Omental fat pad (tissue), 3 donors: ENCODE measurements at regions not wholly inside any gene's neighbourhood (a gene's known extent, or its start where the extent isn't known, plus 50 kb on each side); places are given as distances from the start of the nearest gene placed in this dataset.
"Not testable (repeated sequence)": the region's sequence is repeated elsewhere in the genome, so short reads cannot be mapped to it uniquely, and the experiment has no call there.

Experiments
- ATAC-seq: fragments of 150-250 bp; one replicate; pipeline ENCODE4 v1.9.1; 2016; ENCODE audit warnings: mild to moderate bottlenecking, moderate library complexity; ENCODE audit not compliant: low FRiP score
- DNase-seq: peaks from one replicate; pipeline ENCODE4 v3.0.0-alpha.2; 2019; ENCODE audit warnings: low spot score
- CTCF ChIP-seq, 3 donors: fragments of 450-650 bp; IDR thresholded peaks; one replicate each; pipeline ENCODE4 v1.5.1; 2016 to 2017; ENCODE audit warnings: antibody characterized with exemption in 3 of 3, mild to moderate bottlenecking in 3 of 3, moderate library complexity in 2 of 3

- no peak for TF ChIP-seq CTCF (IDR thresholded peaks at IDR 0.05)
- no peak for ATAC-seq
These were observed 668.3 kb upstream of the ZNF385D start for GRCh38 chr3:22419261-22419660.

GRCh38 chr3:22421589-22421988 is 670.6 kb upstream of the ZNF385D start:
- no peak for DNase-seq
- TF ChIP-seq CTCF (IDR thresholded peaks at IDR 0.05) = no peak
- ATAC-seq = no peak

More at GRCh38 chr3:22419261-22419660, 668.3 kb upstream of the ZNF385D start:
- no peak for DNase-seq

GRCh38 chr3:22431334-22431733 is 680.3 kb upstream of the ZNF385D start:
- no peak for DNase-seq
- no peak for TF ChIP-seq CTCF (IDR thresholded peaks at IDR 0.05)
- ATAC-seq = no peak

GRCh38 chr3:22439626-22440025 is 688.6 kb upstream of the ZNF385D start:
- ATAC-seq = no peak
- no peak for DNase-seq
- TF ChIP-seq CTCF (IDR thresholded peaks at IDR 0.05) = no peak

- TF ChIP-seq CTCF (IDR thresholded peaks at IDR 0.05) = no peak
- no peak for DNase-seq
These were observed 690.7 kb upstream of the ZNF385D start for GRCh38 chr3:22441711-22442110.

GRCh38 chr3:22443571-22444233 is 692.7 kb upstream of the ZNF385D start:
- no peak for TF ChIP-seq CTCF (IDR thresholded peaks at IDR 0.05)
- ATAC-seq (no peak), DNase-seq (no peak)

More at GRCh38 chr3:22441711-22442110, 690.7 kb upstream of the ZNF385D start:
- no peak for ATAC-seq

GRCh38 chr3:22445336-22445735 is 694.3 kb upstream of the ZNF385D start:
- ATAC-seq, DNase-seq: not testable (repeated sequence)
